ENCODE measurements at regions not wholly inside any gene's neighbourhood (a gene's known extent, or its start where the extent isn't known, plus 50 kb on each side); places are given as distances from the start of the nearest gene placed in this dataset.

DNA sequence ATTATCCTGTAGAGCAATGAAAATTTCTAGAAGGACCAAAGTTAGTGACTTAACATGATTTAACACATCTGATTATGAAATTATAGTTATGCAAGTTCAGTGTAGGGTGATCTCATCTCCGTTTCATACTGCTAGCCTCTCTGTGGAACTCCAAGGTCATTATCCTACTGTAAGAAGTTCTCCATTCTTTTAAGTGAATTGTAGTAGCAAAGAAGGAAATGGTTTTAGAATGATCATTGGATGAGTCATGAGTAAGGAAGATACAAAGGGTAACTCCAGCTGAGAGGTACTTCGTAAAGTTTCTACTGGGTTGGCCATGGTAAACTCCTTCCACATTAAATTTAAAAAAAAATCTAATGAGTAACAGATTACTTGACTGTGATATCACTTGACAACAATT, 215.0 kb upstream of the GIMD1 start:
- Histone ChIP-seq H2BK120ac (ENCODE audit: low read depth, low read length) (no peak overlapping the region), H4K5ac (ENCODE audit: low read length) (no peak overlapping the region), H3K56ac (ENCODE audit: low read length) (no peak overlapping the region), H2BK5ac (ENCODE audit: low read length) (no peak overlapping the region), H3K4me1 (ENCODE audit: control insufficient read depth, low read depth, low read length) (no peaks in the 10 kb centered on the region), H3K79me2 (ENCODE audit: control insufficient read depth, insufficient read depth, low read length) (no peaks in the 10 kb centered on the region), H4K8ac (ENCODE audit: low read depth, low read length) (no peak overlapping the region), H3K27me3 (ENCODE audit: insufficient read depth, low read length, poor library complexity) (no peaks in the 10 kb centered on the region), H3K27ac (ENCODE audit: low read depth, low read length) (no peak overlapping the region), H3K18ac (ENCODE audit: low read length) (no peak overlapping the region), H2BK15ac (replicated peaks; ENCODE audit: low read depth) (no peak overlapping the region), H2AK5ac (ENCODE audit: low read length) (no peak overlapping the region), H3K4me2 (ENCODE audit: low read length) (no peak overlapping the region), H3K4me3 (ENCODE audit: low read length) (no peak overlapping the region), H3K36me3 (ENCODE audit: control insufficient read depth, insufficient read depth, low read length) (no peaks in the 10 kb centered on the region), H3K4ac (ENCODE audit: low read depth, low read length) (no peak overlapping the region), H3K79me1 (ENCODE audit: low read length) (no peaks in the 10 kb centered on the region), H3K9ac (ENCODE audit: low read length) (no peak overlapping the region), H3K23ac (ENCODE audit: low read length) (no peak overlapping the region)
- WGBS (ENCODE audit: extremely low coverage, insufficient coverage, low lambda C conversion rate) = no CpG with 5 or more reads among the region's 2 CpGs
- peak; percentile 57 for DNase-seq

DNA sequence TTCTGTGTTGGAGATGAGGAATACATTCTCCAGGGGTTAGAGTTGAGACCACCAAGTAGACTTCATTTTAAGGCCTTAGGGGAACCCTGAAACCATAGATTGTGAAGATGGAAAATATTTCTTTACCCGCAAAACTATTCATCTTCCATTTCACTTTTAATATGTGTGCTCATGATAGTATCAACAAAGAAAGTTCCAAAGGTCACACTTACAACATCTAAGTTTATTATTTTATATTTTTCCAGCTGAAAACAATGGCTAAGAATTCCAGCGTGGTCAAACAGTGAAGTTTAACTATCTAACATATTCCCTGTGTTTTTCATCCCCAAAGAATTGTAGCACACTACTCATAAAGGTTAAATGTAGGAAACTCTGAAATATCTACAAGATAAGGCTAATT, 214.5 kb upstream of the GIMD1 start:
- Histone ChIP-seq H3K4me2 (ENCODE audit: low read length) (no peak overlapping the region), H3K4ac (ENCODE audit: low read depth, low read length) (no peak overlapping the region), H3K4me3 (ENCODE audit: low read length) (no peak overlapping the region), H2AK5ac (ENCODE audit: low read length) (no peak overlapping the region), H2BK5ac (ENCODE audit: low read length) (no peak overlapping the region), H3K56ac (ENCODE audit: low read length) (no peak overlapping the region), H3K9ac (ENCODE audit: low read length) (no peak overlapping the region), H3K27me3 (ENCODE audit: insufficient read depth, low read length, poor library complexity) (no peaks in the 10 kb centered on the region), H3K36me3 (ENCODE audit: control insufficient read depth, insufficient read depth, low read length) (no peaks in the 10 kb centered on the region), H3K23ac (ENCODE audit: low read length) (no peak overlapping the region), H2BK120ac (ENCODE audit: low read depth, low read length) (no peak overlapping the region), H3K27ac (ENCODE audit: low read depth, low read length) (no peak overlapping the region), H3K4me1 (ENCODE audit: control insufficient read depth, low read depth, low read length) (no peaks in the 10 kb centered on the region), H3K18ac (ENCODE audit: low read length) (no peak overlapping the region), H3K79me1 (ENCODE audit: low read length) (no peaks in the 10 kb centered on the region), H3K79me2 (ENCODE audit: control insufficient read depth, insufficient read depth, low read length) (no peaks in the 10 kb centered on the region), H2BK15ac (replicated peaks; ENCODE audit: low read depth) (no peak overlapping the region), H4K5ac (ENCODE audit: low read length) (no peak overlapping the region), H4K8ac (ENCODE audit: low read depth, low read length) (no peak overlapping the region)
- no peak for DNase-seq
- no CpG with 5 or more reads among the region's 2 CpGs for WGBS (ENCODE audit: extremely low coverage, insufficient coverage, low lambda C conversion rate)

DNA sequence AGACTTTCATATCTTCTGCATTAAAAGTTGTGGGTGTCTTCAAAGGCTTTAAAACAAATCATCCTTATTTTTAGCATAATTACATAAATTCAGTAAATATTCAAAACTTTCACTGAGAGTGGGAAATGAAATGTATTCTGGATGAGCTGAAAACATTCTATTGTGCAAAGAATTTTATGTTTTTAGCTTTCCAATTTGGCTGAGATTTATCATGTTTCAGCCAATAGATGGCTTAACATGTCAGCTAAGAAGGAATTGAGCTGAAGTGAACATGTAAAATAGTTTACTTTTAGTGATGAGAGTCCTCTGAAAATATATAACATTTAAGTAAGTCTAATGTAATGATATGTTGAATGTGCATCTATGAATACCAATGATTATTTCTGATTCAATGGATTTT, 213.5 kb upstream of the GIMD1 start:
- Histone ChIP-seq H3K4me2 (ENCODE audit: low read length) (no peak overlapping the region), H3K79me2 (ENCODE audit: control insufficient read depth, insufficient read depth, low read length) (no peaks in the 10 kb centered on the region), H2AK5ac (ENCODE audit: low read length) (no peak overlapping the region), H3K4me3 (ENCODE audit: low read length) (no peak overlapping the region), H2BK15ac (replicated peaks; ENCODE audit: low read depth) (no peak overlapping the region), H3K79me1 (ENCODE audit: low read length) (no peaks in the 10 kb centered on the region), H2BK5ac (ENCODE audit: low read length) (no peak overlapping the region), H4K8ac (ENCODE audit: low read depth, low read length) (no peak overlapping the region), H3K56ac (ENCODE audit: low read length) (no peak overlapping the region), H3K18ac (ENCODE audit: low read length) (no peak overlapping the region), H3K9ac (ENCODE audit: low read length) (no peak overlapping the region), H2BK120ac (ENCODE audit: low read depth, low read length) (no peak overlapping the region), H3K4ac (ENCODE audit: low read depth, low read length) (no peak overlapping the region), H3K4me1 (ENCODE audit: control insufficient read depth, low read depth, low read length) (no peaks in the 10 kb centered on the region), H3K36me3 (ENCODE audit: control insufficient read depth, insufficient read depth, low read length) (no peaks in the 10 kb centered on the region), H3K27me3 (ENCODE audit: insufficient read depth, low read length, poor library complexity) (no peaks in the 10 kb centered on the region), H3K27ac (ENCODE audit: low read depth, low read length) (no peak overlapping the region), H3K23ac (ENCODE audit: low read length) (no peak overlapping the region), H4K5ac (ENCODE audit: low read length) (no peak overlapping the region)
- no peak for DNase-seq

GRCh38 chr4:106579236-106579635, 210.7 kb upstream of the GIMD1 start:
- Histone ChIP-seq H3K36me3 (ENCODE audit: control insufficient read depth, insufficient read depth, low read length) (no peaks in the 10 kb centered on the region), H2BK5ac (ENCODE audit: low read length) (no peak overlapping the region), H2AK5ac (ENCODE audit: low read length) (no peak overlapping the region), H3K4me3 (ENCODE audit: low read length) (no peak overlapping the region), H4K8ac (ENCODE audit: low read depth, low read length) (no peak overlapping the region), H3K9ac (ENCODE audit: low read length) (no peak overlapping the region), H3K27ac (ENCODE audit: low read depth, low read length) (no peak overlapping the region), H3K4me2 (ENCODE audit: low read length) (no peak overlapping the region), H3K27me3 (ENCODE audit: insufficient read depth, low read length, poor library complexity) (no peaks in the 10 kb centered on the region), H3K56ac (ENCODE audit: low read length) (no peak overlapping the region), H3K79me1 (ENCODE audit: low read length) (no peaks in the 10 kb centered on the region), H2BK120ac (ENCODE audit: low read depth, low read length) (no peak overlapping the region), H3K79me2 (ENCODE audit: control insufficient read depth, insufficient read depth, low read length) (no peaks in the 10 kb centered on the region), H4K5ac (ENCODE audit: low read length) (no peak overlapping the region), H3K4ac (ENCODE audit: low read depth, low read length) (no peak overlapping the region), H3K18ac (ENCODE audit: low read length) (no peak overlapping the region), H3K23ac (ENCODE audit: low read length) (no peak overlapping the region), H3K4me1 (ENCODE audit: control insufficient read depth, low read depth, low read length) (no peaks in the 10 kb centered on the region), H2BK15ac (replicated peaks; ENCODE audit: low read depth) (no peak overlapping the region)
- DNase-seq = no peak

DNA sequence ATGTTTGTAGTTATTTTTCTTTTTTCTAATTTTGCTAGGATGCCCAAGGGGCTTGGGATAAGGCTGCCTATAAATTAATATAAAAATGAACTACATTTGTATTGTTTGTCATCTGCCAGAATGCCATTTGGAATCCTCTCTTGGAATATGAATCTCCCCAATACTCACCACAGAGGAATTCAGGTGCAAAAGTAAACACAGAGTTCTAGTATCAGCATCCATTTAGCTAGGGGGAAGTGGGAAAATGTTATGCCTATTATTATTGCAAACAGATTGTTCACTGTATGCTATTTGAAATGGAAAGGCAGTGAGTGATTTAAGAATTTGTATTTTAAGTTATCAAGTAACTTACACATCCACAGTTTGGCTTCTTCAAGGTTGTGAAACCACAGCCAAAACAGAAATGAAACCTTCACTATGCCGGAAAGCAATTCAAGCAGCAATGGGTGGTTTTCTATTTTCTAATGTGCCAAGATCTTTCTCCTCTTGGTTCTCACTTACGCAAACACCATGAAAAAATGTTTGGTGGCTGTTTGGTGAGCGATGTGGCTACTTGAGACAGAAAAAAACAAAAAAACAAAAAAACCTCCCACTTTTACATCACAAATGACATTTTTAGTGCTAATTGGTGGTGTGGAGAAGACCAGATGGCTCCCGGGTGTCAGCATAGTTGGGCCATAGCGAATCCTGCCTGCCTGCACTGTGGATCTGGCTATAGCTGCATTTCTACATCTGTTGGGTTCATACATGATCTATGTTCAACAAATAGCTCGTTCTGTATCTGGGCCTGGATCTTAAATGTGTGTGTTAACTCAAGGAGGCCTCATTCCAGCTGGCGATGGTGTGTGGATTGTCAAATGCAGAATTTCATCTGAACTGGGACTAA, 200.8 kb upstream of the GIMD1 start:
- WGBS (ENCODE audit: extremely low coverage, insufficient coverage, low lambda C conversion rate) = no CpG with 5 or more reads among the region's 7 CpGs
- H4K8ac ChIP-seq (ENCODE audit: low read depth, low read length) = no peak overlapping the region
- H3K9ac ChIP-seq (ENCODE audit: low read length) = no peak overlapping the region

DNA sequence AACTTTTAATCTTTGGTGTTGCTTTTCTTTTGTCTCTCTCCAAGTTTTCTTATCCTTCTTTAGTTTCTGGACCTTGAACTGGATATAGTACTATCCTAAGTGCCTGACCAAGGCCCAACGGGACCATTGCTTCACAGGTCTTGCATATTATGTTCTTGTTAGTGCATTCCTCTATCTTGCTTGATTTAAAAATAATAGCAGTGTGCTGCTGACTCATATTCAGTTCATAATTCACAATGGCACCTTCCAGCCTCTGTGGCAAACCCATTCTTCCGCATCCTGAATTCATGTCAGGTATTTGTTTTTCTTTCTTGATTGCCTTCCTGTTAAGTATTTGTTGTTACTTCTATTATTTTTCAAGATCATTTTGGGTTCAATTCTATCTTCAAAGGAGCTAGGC, 197.1 kb upstream of the GIMD1 start:
- Histone ChIP-seq H3K27ac (ENCODE audit: low read depth, low read length) (no peak overlapping the region), H4K5ac (ENCODE audit: low read length) (no peak overlapping the region), H3K18ac (ENCODE audit: low read length) (no peak overlapping the region), H4K8ac (ENCODE audit: low read depth, low read length) (no peak overlapping the region), H3K56ac (ENCODE audit: low read length) (no peak overlapping the region), H3K79me1 (ENCODE audit: low read length) (no peaks in the 10 kb centered on the region), H3K36me3 (ENCODE audit: control insufficient read depth, insufficient read depth, low read length) (no peaks in the 10 kb centered on the region), H2BK120ac (ENCODE audit: low read depth, low read length) (no peak overlapping the region), H2BK15ac (replicated peaks; ENCODE audit: low read depth) (no peak overlapping the region), H3K27me3 (ENCODE audit: insufficient read depth, low read length, poor library complexity) (no peaks in the 10 kb centered on the region), H3K23ac (ENCODE audit: low read length) (no peak overlapping the region), H3K79me2 (ENCODE audit: control insufficient read depth, insufficient read depth, low read length) (no peaks in the 10 kb centered on the region), H3K4ac (ENCODE audit: low read depth, low read length) (no peak overlapping the region), H3K9ac (ENCODE audit: low read length) (no peak overlapping the region), H2BK5ac (ENCODE audit: low read length) (no peak overlapping the region), H2AK5ac (ENCODE audit: low read length) (no peak overlapping the region), H3K4me1 (ENCODE audit: control insufficient read depth, low read depth, low read length) (no peaks in the 10 kb centered on the region), H3K4me3 (ENCODE audit: low read length) (no peak overlapping the region), H3K4me2 (ENCODE audit: low read length) (no peak overlapping the region)
- no CpG with 5 or more reads among the region's 2 CpGs for WGBS (ENCODE audit: extremely low coverage, insufficient coverage, low lambda C conversion rate)
- DNase-seq = no peak

More for the DNA sequence above, 200.8 kb upstream of the GIMD1 start:
- H2BK120ac ChIP-seq (ENCODE audit: low read depth, low read length) = no peak overlapping the region
- no peak overlapping the region for H3K4me2 ChIP-seq (ENCODE audit: low read length)
- no peaks in the 10 kb centered on the region for H3K79me1 ChIP-seq (ENCODE audit: low read length)
- H3K56ac ChIP-seq (ENCODE audit: low read length) = no peak overlapping the region
- no peaks in the 10 kb centered on the region for H3K79me2 ChIP-seq (ENCODE audit: control insufficient read depth, insufficient read depth, low read length)
- H4K5ac ChIP-seq (ENCODE audit: low read length) = no peak overlapping the region
- no peaks in the 10 kb centered on the region for H3K36me3 ChIP-seq (ENCODE audit: control insufficient read depth, insufficient read depth, low read length)
- no peak overlapping the region for H3K27ac ChIP-seq (ENCODE audit: low read depth, low read length)
- no peak overlapping the region for H2BK5ac ChIP-seq (ENCODE audit: low read length)
- no peak overlapping the region for H2AK5ac ChIP-seq (ENCODE audit: low read length)
- H3K4ac ChIP-seq (ENCODE audit: low read depth, low read length) = no peak overlapping the region
- DNase-seq = no peak
- H3K23ac ChIP-seq (ENCODE audit: low read length) = no peak overlapping the region
- H3K4me3 ChIP-seq (ENCODE audit: low read length) = no peak overlapping the region
- no peaks in the 10 kb centered on the region for H3K27me3 ChIP-seq (ENCODE audit: insufficient read depth, low read length, poor library complexity)
- H3K4me1 ChIP-seq (ENCODE audit: control insufficient read depth, low read depth, low read length) = no peaks in the 10 kb centered on the region
- H3K18ac ChIP-seq (ENCODE audit: low read length) = no peak overlapping the region
- H2BK15ac ChIP-seq (replicated peaks; ENCODE audit: low read depth) = no peak overlapping the region

All from mesendoderm (in vitro differentiated cells).